NCI-H146 (cell line): ENCODE measurements at regions not wholly inside any gene's neighbourhood (a gene's known extent, or its start where the extent isn't known, plus 50 kb on each side); places are given as distances from the start of the nearest gene placed in this dataset.

Source experiments
- DNase-seq: peaks from one replicate; lab custom pipeline; 2025; lab: John Stamatoyannopoulos, UW

- DNase-seq: no peak
Observed at GRCh38 chr18:78538669-78539440, 440.8 kb upstream of the SALL3 start.

GRCh38 chr18:78540636-78541529 lies 438.7 kb upstream of the SALL3 start:
- no peak for DNase-seq

GRCh38 chr18:78542204-78542603 lies 437.4 kb upstream of the SALL3 start:
- DNase-seq: no peak

- DNase-seq: no peak
Observed at GRCh38 chr18:78543201-78543725, 436.4 kb upstream of the SALL3 start.

- DNase-seq: no peak
Observed at GRCh38 chr18:78546281-78546680, 433.3 kb upstream of the SALL3 start.

- no peak for DNase-seq
Observed at GRCh38 chr18:78547817-78548216, 431.8 kb upstream of the SALL3 start.

GRCh38 chr18:78548261-78549058 lies 431.2 kb upstream of the SALL3 start:
- DNase-seq: no peak

- no peak for DNase-seq
Observed at GRCh38 chr18:78549971-78550370, 429.6 kb upstream of the SALL3 start.

- no peak for DNase-seq
Observed at GRCh38 chr18:78554944-78555608, 424.5 kb upstream of the SALL3 start.

GRCh38 chr18:78557371-78557770 lies 422.2 kb upstream of the SALL3 start:
- DNase-seq: no peak

GRCh38 chr18:78558101-78558810 lies 421.4 kb upstream of the SALL3 start:
- DNase-seq: no peak

- no peak for DNase-seq
Observed at GRCh38 chr18:78558948-78559347, 420.7 kb upstream of the SALL3 start.

GRCh38 chr18:78559584-78559983 lies 420.0 kb upstream of the SALL3 start:
- DNase-seq: no peak

GRCh38 chr18:78561757-78562510 lies 417.7 kb upstream of the SALL3 start:
- DNase-seq: peak; percentile 40

GRCh38 chr18:78562531-78562961 lies 417.1 kb upstream of the SALL3 start:
- peak; percentile 54 for DNase-seq

- DNase-seq: no peak
Observed at GRCh38 chr18:78563110-78563509, 416.5 kb upstream of the SALL3 start.

- no peak for DNase-seq
Observed at GRCh38 chr18:78564030-78564429, 415.6 kb upstream of the SALL3 start.

GRCh38 chr18:78564518-78564917 lies 415.1 kb upstream of the SALL3 start:
- DNase-seq: no peak

- no peak for DNase-seq
Observed at GRCh38 chr18:78565240-78565639, 414.4 kb upstream of the SALL3 start.

GRCh38 chr18:78566065-78566464 lies 413.6 kb upstream of the SALL3 start:
- no peak for DNase-seq
